ENCODE measurements at regions not wholly inside any gene's neighbourhood (a gene's known extent, or its start where the extent isn't known, plus 50 kb on each side); places are given as distances from the start of the nearest gene placed in this dataset.

GRCh38 chr17:52524096-52524637 is 365.7 kb upstream of the CA10 start:
- H3K4me2 ChIP-seq (ENCODE audit: low read depth, low read length) = no peak overlapping the region
- POLR2A ChIA-PET = no interaction called here
- H3K27ac ChIP-seq (ENCODE audit: extremely low read length, insufficient read depth, low read length) = no peak overlapping the region
- FAIRE-seq = no peak
- no peak for DNase-seq (ENCODE audit: low spot score)
- intact Hi-C loops (cut with micrococcal nuclease; ENCODE audit: unreplicated experiment) = no loop called here
- no peaks in the 10 kb centered on the region for H3K27me3 ChIP-seq (ENCODE audit: control insufficient read depth in 1 of 2, insufficient read depth in 2 of 2, low read length in 2 of 2)
- ATAC-seq = no peak
- in situ Hi-C loops (cut with HindIII; ENCODE audit: extremely low pct_ligation_motif_present, low pct_unique_long_range_greater_than_20kb) = no loop called here
- H4K20me1 ChIP-seq (ENCODE audit: insufficient read depth, low read length) = no peaks in the 10 kb centered on the region
- no TSS peak for BruUV-seq (replicated peaks)
- H3K36me3 ChIP-seq (replicated peaks in 1 of 2; ENCODE audit: control insufficient read depth in 1 of 2, insufficient read depth in 2 of 2, low read length in 2 of 2) = no peaks in the 10 kb centered on the region
- no peaks in the 10 kb centered on the region for H3K79me2 ChIP-seq (ENCODE audit: insufficient read depth, low read length)
- CTCF ChIA-PET (ENCODE audit: low intra/inter-chr PET ratio, low total read pairs) = no interaction called here
- H3K9me3 ChIP-seq (ENCODE audit: low read length) = peaks cover 78% of the 10 kb centered on the region
- no peaks in the 10 kb centered on the region for H3K4me1 ChIP-seq (ENCODE audit: insufficient read depth, low read length)
- no peak overlapping the region for H3K9ac ChIP-seq (ENCODE audit: insufficient read depth, low read depth, low read length)
- H3K4me3 ChIP-seq (replicated peaks in 1 of 3; ENCODE audit: insufficient read depth in 1 of 3, low read depth in 2 of 3, low read length in 3 of 3) = no peak overlapping the region
- H2AFZ ChIP-seq (ENCODE audit: low read length) = no peak overlapping the region
- WGBS (ENCODE audit: low lambda C conversion rate) = 18% methylated on average over 3 of the region's 3 CpGs
- no peak for TF ChIP-seq REPIN1 (CRISPR knock-in tag; IDR thresholded peaks at IDR 0.05; ENCODE audit: borderline replicate concordance, low read depth)
- TF ChIP-seq ZNF713 (CRISPR knock-in tag; IDR thresholded peaks at IDR 0.05) = no peak
- TF ChIP-seq ZNF549 (CRISPR knock-in tag; IDR thresholded peaks at IDR 0.05) = no peak
- TF ChIP-seq CREBL2 (CRISPR knock-in tag; IDR thresholded peaks at IDR 0.05; ENCODE audit: borderline replicate concordance) = no peak
- no peak for TF ChIP-seq EP300 (IDR thresholded peaks at IDR 0.05; ENCODE audit: low read depth in 2 of 2, low read length in 2 of 2)
- TF ChIP-seq EP300 (CRISPR knock-in tag; IDR thresholded peaks at IDR 0.05; ENCODE audit: borderline replicate concordance) = no peak
- TF ChIP-seq HES4 (CRISPR knock-in tag; IDR thresholded peaks at IDR 0.05; ENCODE audit: borderline replicate concordance) = no peak
- TF ChIP-seq ZNF546 (CRISPR knock-in tag; conservative IDR thresholded peaks at IDR 0.05) = no peak
- TF ChIP-seq TGIF2 (CRISPR knock-in tag; IDR thresholded peaks at IDR 0.05) = no peak
- no peak for TF ChIP-seq AFF4 (CRISPR knock-in tag; IDR thresholded peaks at IDR 0.05)
- no peak for TF ChIP-seq NCOA5 (CRISPR knock-in tag; IDR thresholded peaks at IDR 0.05)
- TF ChIP-seq ZNF407 (CRISPR knock-in tag; IDR thresholded peaks at IDR 0.05; ENCODE audit: not compliant biosample characterization) = no peak
- TF ChIP-seq FOXJ3 (CRISPR knock-in tag; IDR thresholded peaks at IDR 0.05; ENCODE audit: borderline replicate concordance) = no peak

Measured in HepG2 (cell line).